Left cardiac atrium (tissue), 4 donors: ENCODE measurements at regions not wholly inside any gene's neighbourhood (a gene's known extent, or its start where the extent isn't known, plus 50 kb on each side); places are given as distances from the start of the nearest gene placed in this dataset.
A peak's percentile ranks its signal among the peaks of the same experiment; 100 is the strongest.
"Not testable (repeated sequence)": the region's sequence is repeated elsewhere in the genome, so short reads cannot be mapped to it uniquely, and the experiment has no call there.

ENCODE experiments used
- ATAC-seq, 2 donors: fragments of 200-7000 bp; cut with Tn5 transposase; one replicate each; pipeline ENCODE4 v1.9.1; 2020; ENCODE audit warnings: mild to moderate bottlenecking in 2 of 2, moderate library complexity in 2 of 2
- DNase-seq: peaks from one replicate; pipeline ENCODE4 v3.0.0-alpha.2; 2020
- intact Hi-C, 2 donors: fragments of 100-400 bp; cut with DNase I; formaldehyde crosslinking; loops; one replicate each; pipeline versions ENCODE4 v1.14.1 to v1.15.1; 2022 to 2023
- donor health status: DM: no; HTN: yes; CAD: no.
- donor health status: DM: no; HTN: yes; CAD: no; lungs with severe emphysema.
- donor health status: DM: yes; HTN: yes; CAD: no.
- donor health status: Dilated cardiomyopathy.

GRCh38 chr9:13915131-13915530, 398.8 kb downstream of the NFIB start:
- intact Hi-C loops = loop anchor here in 1 of 2 donors (10.0 kb wide), 1 partner anchor 50 kb away; no protein-coding TSS in a partner anchor
- ATAC-seq (peak; percentile 64 to 86), DNase-seq (no peak)

- DNase-seq (no peak), ATAC-seq (no peak)
- intact Hi-C loops = loop anchor here in 1 of 2 donors (10.0 kb wide), 1 partner anchor 53 kb away; no protein-coding TSS in a partner anchor
Observed at GRCh38 chr9:13911473-13911872, 402.5 kb downstream of the NFIB start.

GRCh38 chr9:13907842-13908241, 406.1 kb downstream of the NFIB start:
- intact Hi-C loops, ATAC-seq, DNase-seq: not testable (repeated sequence)

GRCh38 chr9:13904746-13905145, 409.2 kb downstream of the NFIB start:
- intact Hi-C loops = no loop called here
- DNase-seq = no peak
- ATAC-seq = no peak

GRCh38 chr9:13904311-13904710, 409.6 kb downstream of the NFIB start:
- ATAC-seq = no peak
- intact Hi-C loops = no loop called here

GRCh38 chr9:13902286-13903066, 411.5 kb downstream of the NFIB start:
- ATAC-seq = no peak
- no peak for DNase-seq
- intact Hi-C loops = no loop called here

More at GRCh38 chr9:13904311-13904710, 409.6 kb downstream of the NFIB start:
- no peak for DNase-seq

GRCh38 chr9:13901176-13901575, 412.8 kb downstream of the NFIB start:
- no peak for ATAC-seq
- no peak for DNase-seq
- intact Hi-C loops = no loop called here

- ATAC-seq = no peak
- intact Hi-C loops = no loop called here
- no peak for DNase-seq
Observed at GRCh38 chr9:13900449-13900848, 413.5 kb downstream of the NFIB start.

GRCh38 chr9:13899924-13900323, 414.0 kb downstream of the NFIB start:
- intact Hi-C loops = no loop called here
- peak; percentile 31 to 38 for ATAC-seq
- no peak for DNase-seq

GRCh38 chr9:13898957-13899356, 415.0 kb downstream of the NFIB start:
- DNase-seq = peak; percentile 22
- intact Hi-C loops = no loop called here
- ATAC-seq = no peak

- DNase-seq (no peak), ATAC-seq (no peak)
- intact Hi-C loops = no loop called here
Observed at GRCh38 chr9:13896922-13897835, 416.8 kb downstream of the NFIB start.

GRCh38 chr9:13896047-13896446, 417.9 kb downstream of the NFIB start:
- no peak for DNase-seq
- intact Hi-C loops = no loop called here
- ATAC-seq = no peak

- DNase-seq = no peak
- intact Hi-C loops = no loop called here
- ATAC-seq = no peak
Observed at GRCh38 chr9:13885258-13885657, 428.7 kb downstream of the NFIB start.

- no peak for ATAC-seq
- intact Hi-C loops = no loop called here
Observed at GRCh38 chr9:13879981-13880380, 434.0 kb downstream of the NFIB start.

GRCh38 chr9:13879011-13879410, 434.9 kb downstream of the NFIB start:
- intact Hi-C loops = no loop called here
- no peak for ATAC-seq
- no peak for DNase-seq

More at GRCh38 chr9:13879981-13880380, 434.0 kb downstream of the NFIB start:
- DNase-seq = no peak

- ATAC-seq (no peak), DNase-seq (no peak)
- intact Hi-C loops = no loop called here
Observed at GRCh38 chr9:13878241-13878711, 435.7 kb downstream of the NFIB start.

- no peak for DNase-seq
- intact Hi-C loops = no loop called here
- ATAC-seq = no peak
Observed at GRCh38 chr9:13876741-13877140, 437.2 kb downstream of the NFIB start.

GRCh38 chr9:13873203-13873602, 440.7 kb downstream of the NFIB start:
- ATAC-seq = no peak
- intact Hi-C loops = no loop called here
- DNase-seq = no peak

- intact Hi-C loops = no loop called here
Observed at GRCh38 chr9:13868336-13868735, 445.6 kb downstream of the NFIB start.

GRCh38 chr9:13865869-13866268, 448.1 kb downstream of the NFIB start:
- DNase-seq = no peak
- intact Hi-C loops = no loop called here
- ATAC-seq = peak in 1 of 2 donors; percentile 31

More at GRCh38 chr9:13868336-13868735, 445.6 kb downstream of the NFIB start:
- DNase-seq (no peak), ATAC-seq (no peak)
